Adrenal gland (tissue), 9 donors: ENCODE measurements at regions not wholly inside any gene's neighbourhood (a gene's known extent, or its start where the extent isn't known, plus 50 kb on each side); places are given as distances from the start of the nearest gene placed in this dataset.
"Not testable (repeated sequence)": the region's sequence is repeated elsewhere in the genome, so short reads cannot be mapped to it uniquely, and the experiment has no call there.

Experiments used
- DNase-seq, 7 donors: peaks; one replicate each; pipeline ENCODE4 v3.0.0-alpha.2; 2019 to 2020
- H3K27ac ChIP-seq, 5 donors: fragments of 200-600 bp; sonication (generic) in 4 of 5; 1 replicate in 3 of 5; 2 replicates in 2 of 5; pipeline versions ENCODE4 v1.5.1 to v1.8.0; 2016 to 2020; ENCODE audit warnings: mild to moderate bottlenecking in 1 of 5
- H3K27me3 ChIP-seq: fragments of 200-600 bp; 2 replicates; pipeline ENCODE4 v1.8.0; 2021
- H3K36me3 ChIP-seq, 2 donors: fragments of 200-600 bp; replicated peaks in 1 of 2; 1 replicate in 1 of 2; 2 replicates in 1 of 2; pipeline versions ENCODE4 v1.5.1 to v1.8.0; 2018 to 2022
- H3K4me1 ChIP-seq, 2 donors: fragments of 200-600 bp; replicated peaks in 1 of 2; 1 replicate in 1 of 2; 2 replicates in 1 of 2; pipeline versions ENCODE4 v1.5.1 to v1.8.0; 2018 to 2021
- H3K4me3 ChIP-seq, 4 donors: fragments of 200-600 bp; sonication (generic) in 3 of 4; one replicate each; pipeline ENCODE4 v1.5.1; 2016 to 2018
- H3K9me3 ChIP-seq, 3 donors: fragments of 200-600 bp; sonication (generic) in 1 of 3; replicated peaks in 1 of 3; 1 replicate in 2 of 3; 2 replicates in 1 of 3; pipeline versions ENCODE4 v1.5.1 to v1.8.0; 2016 to 2021
- CTCF ChIP-seq, 6 experiments: fragments of 450-650 bp in 4 of 6; fragments of 200-600 bp in 2 of 6; sonication (generic) in 1 of 6; IDR thresholded peaks; 1 replicate in 5 of 6; 2 replicates in 1 of 6; pipeline versions ENCODE4 v1.5.1 to v1.8.0; 2016 to 2021; ENCODE audit warnings: antibody characterized with exemption in 6 of 6, mild to moderate bottlenecking in 2 of 6, moderate library complexity in 1 of 6
- POLR2A ChIP-seq, 2 donors: fragments of 450-650 bp; IDR thresholded peaks; one replicate each; pipeline ENCODE4 v1.6.1; 2017; ENCODE audit warnings: antibody characterized with exemption in 2 of 2, mild to moderate bottlenecking in 2 of 2, moderate library complexity in 1 of 2
- WGBS, 4 donors: extraction: QIAGEN DNeasy Blood & Tissue Kit in 2 of 4; methylation state at CpG; one replicate each; pipeline versions ENCODE4 v1.1.5 to v1.1.7; 2013 to 2017; 5-methylcytosine and 5-hydroxymethylcytosine counted together
- intact Hi-C, 2 donors: fragments of 100-400 bp; cut with DNase I; formaldehyde crosslinking; loops; one replicate each; pipeline versions ENCODE4 v1.14.1 to v1.15.0; 2022 to 2023
- donor health status: healthy with polysubstance abuse.
- donor health status: Bipolar disorder and iron deficiency.
- donor health status: DM: yes; HTN: yes; CAD: no.
- donor health status: DM: no; HTN: no; CAD: no.
- donor health status: DM: no; HTN: no; CAD: no.

DNA sequence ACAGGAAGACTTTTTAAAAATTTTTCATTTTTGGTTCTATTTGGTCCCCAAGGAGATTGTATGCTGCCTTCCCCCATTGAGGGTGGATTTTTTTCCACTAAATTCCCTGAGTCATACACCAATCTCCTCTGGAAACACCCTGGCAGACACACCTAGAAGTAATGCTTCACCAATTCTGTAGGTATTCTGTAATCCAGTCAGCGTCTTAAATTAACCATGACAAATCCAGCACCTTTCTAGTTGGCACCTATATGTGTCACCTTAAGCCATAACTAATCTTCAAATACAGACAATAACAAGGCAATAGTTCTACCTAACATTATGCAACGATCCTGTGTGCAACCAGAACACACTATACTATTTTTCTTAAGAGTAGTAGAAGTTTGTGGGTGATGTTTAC lies 459.1 kb upstream of the NDN start:
- H3K27ac ChIP-seq, result no peak overlapping the region
- TF ChIP-seq POLR2A (IDR thresholded peaks at IDR 0.05) (no peak), CTCF (IDR thresholded peaks at IDR 0.05) (no peak)
- H3K4me1 ChIP-seq, result no peaks in the 10 kb centered on the region
- intact Hi-C loops, result no loop called here
- H3K36me3 ChIP-seq, result no peaks in the 10 kb centered on the region
- no peak for DNase-seq
- H3K4me3 ChIP-seq, result no peak overlapping the region
- WGBS, 4 donors, result 53 to 62% (median 60%) methylated on average over 2 of the region's 2 CpGs
- H3K27me3 ChIP-seq, result no peaks in the 10 kb centered on the region
- no peaks in the 10 kb centered on the region for H3K9me3 ChIP-seq

- WGBS, 4 donors, result 75 to 93% (median 84%) methylated on average over 2 of the region's 2 CpGs
- DNase-seq, result no peak
These were observed 463.4 kb upstream of the NDN start for GRCh38 chr15:24150542-24150941.

GRCh38 chr15:24158306-24158705 lies 471.2 kb upstream of the NDN start:
- intact Hi-C loops, H3K4me1 ChIP-seq, H3K36me3 ChIP-seq, DNase-seq, H3K4me3 ChIP-seq, H3K9me3 ChIP-seq, H3K27me3 ChIP-seq, H3K27ac ChIP-seq: not testable (repeated sequence)
- 43 to 61% (median 52%) methylated on average over 1 of the region's 1 CpG for WGBS, 4 donors

More at GRCh38 chr15:24150542-24150941, 463.4 kb upstream of the NDN start:
- Histone ChIP-seq H3K27ac (no peak overlapping the region), H3K27me3 (no peaks in the 10 kb centered on the region), H3K9me3 (no peaks in the 10 kb centered on the region), H3K36me3 (no peaks in the 10 kb centered on the region), H3K4me1 (no peaks in the 10 kb centered on the region), H3K4me3 (no peak overlapping the region)
- intact Hi-C loops, result no loop called here
- no peak for TF ChIP-seq POLR2A (IDR thresholded peaks at IDR 0.05)
- TF ChIP-seq CTCF (IDR thresholded peaks at IDR 0.05), result no peak

GRCh38 chr15:24165512-24165911 lies 478.4 kb upstream of the NDN start:
- H3K27me3 ChIP-seq, H3K4me3 ChIP-seq, H3K36me3 ChIP-seq, DNase-seq, H3K27ac ChIP-seq, intact Hi-C loops, H3K9me3 ChIP-seq, H3K4me1 ChIP-seq: not testable (repeated sequence)
- 72 to 88% (median 79%) methylated on average over 3 of the region's 3 CpGs for WGBS, 4 donors

DNA sequence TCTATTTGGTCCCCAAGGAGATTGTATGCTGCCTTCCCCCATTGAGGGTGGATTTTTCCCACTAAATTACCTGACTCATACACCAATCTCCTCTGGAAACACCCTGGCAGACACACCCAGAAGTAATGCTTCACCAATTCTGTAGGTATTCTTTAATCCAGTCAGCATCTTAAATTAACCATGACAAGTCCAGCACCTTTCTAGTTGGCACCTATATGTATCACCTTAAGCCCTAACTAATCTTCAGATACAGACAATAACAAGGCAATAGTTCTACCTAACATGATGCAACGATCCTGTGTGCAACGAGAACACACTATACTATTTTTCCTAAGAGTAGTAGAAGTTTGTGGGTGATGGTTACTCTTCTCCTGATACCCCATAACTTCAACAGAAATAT lies 473.3 kb upstream of the NPAP1 start:
- 47 to 66% (median 55%) methylated on average over 2 of the region's 2 CpGs for WGBS, 4 donors
- intact Hi-C loops, result not testable (repeated sequence)

GRCh38 chr15:24211742-24212476 lies 463.7 kb upstream of the NPAP1 start:
- H3K27me3 ChIP-seq, DNase-seq, intact Hi-C loops, H3K27ac ChIP-seq, H3K4me1 ChIP-seq, H3K9me3 ChIP-seq, H3K4me3 ChIP-seq, H3K36me3 ChIP-seq: not testable (repeated sequence)
- 55 to 74% (median 65%) methylated on average over 5 to 6 of the region's 6 CpGs for WGBS, 4 donors

More for the DNA sequence above, 473.3 kb upstream of the NPAP1 start:
- not testable (repeated sequence) for H3K4me3 ChIP-seq, H3K27me3 ChIP-seq, H3K36me3 ChIP-seq, DNase-seq, H3K27ac ChIP-seq, H3K4me1 ChIP-seq, H3K9me3 ChIP-seq
